Tibial nerve (tissue), 3 donors: ENCODE measurements at regions not wholly inside any gene's neighbourhood (a gene's known extent, or its start where the extent isn't known, plus 50 kb on each side); places are given as distances from the start of the nearest gene placed in this dataset.

Experiments
- CTCF ChIP-seq, 5 experiments: fragments of 200-600 bp in 3 of 5; fragments of 450-650 bp in 2 of 5; sonication (generic) in 3 of 5; IDR thresholded peaks; one replicate each; pipeline ENCODE4 v1.5.1; 2016 to 2019; ENCODE audit warnings: antibody characterized with exemption in 5 of 5, mild to moderate bottlenecking in 3 of 5, moderate library complexity in 2 of 5
- POLR2A ChIP-seq, 2 donors: fragments of 450-650 bp; IDR thresholded peaks; one replicate each; pipeline ENCODE4 v1.6.1; 2017; ENCODE audit warnings: antibody characterized with exemption in 2 of 2, mild to moderate bottlenecking in 2 of 2, moderate library complexity in 2 of 2

GRCh38 chr11:106386519-106386918, 309.1 kb downstream of the AASDHPPT start:
- TF ChIP-seq POLR2A (IDR thresholded peaks at IDR 0.05) (no peak), CTCF (IDR thresholded peaks at IDR 0.05) (no peak)
